IMR-90 (cell line): ENCODE measurements at regions not wholly inside any gene's neighbourhood (a gene's known extent, or its start where the extent isn't known, plus 50 kb on each side); places are given as distances from the start of the nearest gene placed in this dataset.

Experiments
- ATAC-seq: fragments of 200-7000 bp; cut with Tn5 transposase; 2 replicates; pipeline ENCODE4 v1.9.1; 2020; ENCODE audit warnings: low read depth, mild to moderate bottlenecking, moderate library complexity
- BruUV-seq: library from RNA; stranded (reverse); fragments of 400-500 nt; replicated peaks from 2 replicates; lab custom pipeline; 2021; lab: Mats Ljungman, UMichigan
- CTCF ChIA-PET: fragments of 300-600 bp; formaldehyde crosslinking; extraction: SDS; loops from one replicate; lab custom pipeline; 2021; ENCODE audit warnings: antibody characterized with exemption; lab: Yijun Ruan, JAX
- POLR2A ChIA-PET: fragments of 300-600 bp; sonication (Branson Sonifier 250); formaldehyde crosslinking; loops from one replicate; lab custom pipeline; 2022; ENCODE audit warnings: antibody characterized with exemption; ENCODE audit not compliant: unreplicated experiment; lab: Charles Lee
- DNase-seq: peaks from one replicate; pipeline ENCODE4 v3.0.0; 2013
- H2AFZ ChIP-seq: replicated peaks from 2 replicates; pipeline ENCODE3; 2013; ENCODE audit warnings: low read length, mild to moderate bottlenecking; ENCODE audit not compliant: poor library complexity
- H2AK5ac ChIP-seq: 2 replicates; pipeline ENCODE4 v1.6.1; 2013; ENCODE audit warnings: low read depth, low read length, inconsistent platforms
- H2AK9ac ChIP-seq: replicated peaks from 2 replicates; pipeline ENCODE3; 2013; ENCODE audit warnings: mild to moderate bottlenecking, low read depth, low read length, moderate library complexity; ENCODE audit not compliant: poor library complexity
- H2BK120ac ChIP-seq: 2 replicates; pipeline ENCODE4 v1.6.1; 2013; ENCODE audit warnings: low read depth, low read length, inconsistent platforms
- H2BK15ac ChIP-seq: 3 replicates; pipeline ENCODE4 v1.6.1; 2013; ENCODE audit warnings: low read depth, low read length, inconsistent platforms
- H2BK20ac ChIP-seq: 2 replicates; pipeline ENCODE4 v1.6.1; 2013; ENCODE audit warnings: low read depth, mild to moderate bottlenecking, inconsistent platforms, low read length, moderate library complexity
- H2BK5ac ChIP-seq: 2 replicates; pipeline ENCODE4 v1.6.1; 2013; ENCODE audit warnings: mild to moderate bottlenecking, low read depth, low read length, inconsistent platforms; ENCODE audit not compliant: poor library complexity, severe bottlenecking
- H3K14ac ChIP-seq: replicated peaks from 2 replicates; pipeline ENCODE4 v1.6.1; 2013; ENCODE audit warnings: low read depth, low read length, inconsistent platforms
- H3K18ac ChIP-seq: 2 replicates; pipeline ENCODE4 v1.6.1; 2013; ENCODE audit warnings: low read depth, low read length, control low read depth
- H3K23ac ChIP-seq: 2 replicates; pipeline ENCODE4 v1.6.1; 2013; ENCODE audit warnings: low read depth, low read length, inconsistent platforms
- H3K27ac ChIP-seq: 2 replicates; pipeline ENCODE4 v1.5.1; 2013; ENCODE audit warnings: mild to moderate bottlenecking, control low read depth, low read length; ENCODE audit not compliant: insufficient read depth
- H3K27me3 ChIP-seq: 2 replicates; pipeline ENCODE4 v1.6.1; 2013; ENCODE audit warnings: low read length; ENCODE audit not compliant: control insufficient read depth, insufficient read depth
- H3K36me3 ChIP-seq: 2 replicates; pipeline ENCODE4 v1.6.1; 2013; ENCODE audit warnings: low read length, mixed read lengths; ENCODE audit not compliant: control insufficient read depth, insufficient read depth
- H3K4ac ChIP-seq: 2 replicates; pipeline ENCODE4 v1.6.1; 2013; ENCODE audit warnings: low read depth, low read length, inconsistent platforms
- H3K4me1 ChIP-seq: 2 replicates; pipeline ENCODE4 v1.6.1; 2013; ENCODE audit warnings: low read length, mixed read lengths; ENCODE audit not compliant: control insufficient read depth, insufficient read depth
- H3K4me2 ChIP-seq: 2 replicates; pipeline ENCODE4 v1.6.1; 2013; ENCODE audit warnings: low read depth, mild to moderate bottlenecking, control low read depth, low read length, moderate library complexity
- H3K4me3 ChIP-seq: 2 replicates; pipeline ENCODE4 v1.5.1; 2013; ENCODE audit warnings: low read depth, mild to moderate bottlenecking, control low read depth, low read length, moderate library complexity; ENCODE audit not compliant: insufficient read depth
- H3K56ac ChIP-seq: 2 replicates; pipeline ENCODE4 v1.6.1; 2013; ENCODE audit warnings: low read length, inconsistent platforms; ENCODE audit not compliant: insufficient read depth; ENCODE audit errors: extremely low read depth
- H3K79me1 ChIP-seq, 2 experiments: 2 replicates each; pipeline ENCODE4 v1.6.1; 2013; ENCODE audit warnings: low read length in 2 of 2, inconsistent platforms in 1 of 2, low read depth in 1 of 2
- H3K9ac ChIP-seq: 2 replicates; pipeline ENCODE4 v1.6.1; 2013; ENCODE audit warnings: low read depth, low read length, control low read depth
- H3K9me1 ChIP-seq: 2 replicates; pipeline ENCODE4 v1.6.1; 2013; ENCODE audit warnings: low read length, inconsistent platforms; ENCODE audit not compliant: insufficient read depth
- H3K9me3 ChIP-seq: 2 replicates; pipeline ENCODE4 v1.6.1; 2013; ENCODE audit warnings: low read length; ENCODE audit not compliant: control insufficient read depth, insufficient read depth
- H4K20me1 ChIP-seq: 2 replicates; pipeline ENCODE4 v1.6.1; 2013; ENCODE audit warnings: low read length, inconsistent platforms; ENCODE audit not compliant: insufficient read depth
- H4K5ac ChIP-seq: 2 replicates; pipeline ENCODE4 v1.6.1; 2013; ENCODE audit warnings: mild to moderate bottlenecking, low read depth, low read length, control low read depth
- H4K8ac ChIP-seq, 2 experiments: 2 replicates each; pipeline ENCODE4 v1.6.1; 2013; ENCODE audit warnings: low read depth in 2 of 2, low read length in 2 of 2, control low read depth in 1 of 2, inconsistent platforms in 1 of 2
- H4K91ac ChIP-seq: 2 replicates; pipeline ENCODE4 v1.6.1; 2013; ENCODE audit warnings: low read depth, low read length, inconsistent platforms; ENCODE audit not compliant: insufficient read depth
- BHLHE40 ChIP-seq: fragments of 150-350 bp; IDR thresholded peaks from 2 replicates; pipeline ENCODE4 v1.6.1; 2016; ENCODE audit warnings: mild to moderate bottlenecking, low read depth, low read length
- CEBPB ChIP-seq: IDR thresholded peaks from 2 replicates; pipeline ENCODE4 v1.6.1; 2012; ENCODE audit warnings: low read depth, low read length, improper control_type of control experiment
- FOS ChIP-seq: fragments of 150-350 bp; IDR thresholded peaks from 2 replicates; pipeline ENCODE4 v1.6.1; 2016; ENCODE audit warnings: low read depth, low read length
- MAZ ChIP-seq: IDR thresholded peaks from 2 replicates; pipeline ENCODE4 v1.6.1; 2012; ENCODE audit warnings: low read depth, mild to moderate bottlenecking, low read length, improper control_type of control experiment, moderate library complexity, borderline replicate concordance
- MXI1 ChIP-seq: IDR thresholded peaks from 2 replicates; pipeline ENCODE4 v1.6.1; 2012; ENCODE audit warnings: low read depth, mild to moderate bottlenecking, low read length, moderate library complexity, borderline replicate concordance
- POLR2A ChIP-seq: IDR thresholded peaks from 2 replicates; pipeline ENCODE4 v1.6.1; 2012; ENCODE audit warnings: mild to moderate bottlenecking, low read depth, low read length
- RCOR1 ChIP-seq: IDR thresholded peaks from 2 replicates; pipeline ENCODE4 v1.6.1; 2012; ENCODE audit warnings: mild to moderate bottlenecking, low read length, improper control_type of control experiment; ENCODE audit not compliant: insufficient replicate concordance
- RFX5 ChIP-seq: IDR thresholded peaks from 2 replicates; pipeline ENCODE4 v1.8.0; 2012; ENCODE audit warnings: low read depth, mild to moderate bottlenecking, low read length, moderate library complexity
- WGBS, 2 experiments: methylation state at CpG; one replicate each; pipeline versions ENCODE4 v1.1.5 to v1.1.7; 2013; ENCODE audit warnings: missing lambda C conversion rate in 2 of 2; ENCODE audit not compliant: insufficient read length in 1 of 2; ENCODE audit errors: extremely low coverage in 2 of 2; 5-methylcytosine and 5-hydroxymethylcytosine counted together
- dilution Hi-C: fragments of 300-500 bp; cut with HindIII; formaldehyde crosslinking; loops from one replicate; pipeline ENCODE4 v1.14.3; 2018; ENCODE audit warnings: low sequenced_read_pairs; ENCODE audit not compliant: unreplicated experiment
- in situ Hi-C: fragments of 300-500 bp; cut with MboI; formaldehyde crosslinking; loops from 3 replicates; pipeline ENCODE4 v1.14.3; 2019; ENCODE audit warnings: low sequenced_read_pairs, inconsistent platforms, mixed read lengths
- intact Hi-C: fragments of 100-400 bp; cut with micrococcal nuclease; formaldehyde crosslinking; loops from 2 replicates; pipeline ENCODE4 v1.10.0; 2022
- TF ChIP-seq, protein P1 (sequence below): conservative IDR thresholded peaks from 2 replicates; pipeline ENCODE4 v1.5.1; 2012; ENCODE audit warnings: mild to moderate bottlenecking, low read depth, low read length, improper control_type of control experiment

DNA sequence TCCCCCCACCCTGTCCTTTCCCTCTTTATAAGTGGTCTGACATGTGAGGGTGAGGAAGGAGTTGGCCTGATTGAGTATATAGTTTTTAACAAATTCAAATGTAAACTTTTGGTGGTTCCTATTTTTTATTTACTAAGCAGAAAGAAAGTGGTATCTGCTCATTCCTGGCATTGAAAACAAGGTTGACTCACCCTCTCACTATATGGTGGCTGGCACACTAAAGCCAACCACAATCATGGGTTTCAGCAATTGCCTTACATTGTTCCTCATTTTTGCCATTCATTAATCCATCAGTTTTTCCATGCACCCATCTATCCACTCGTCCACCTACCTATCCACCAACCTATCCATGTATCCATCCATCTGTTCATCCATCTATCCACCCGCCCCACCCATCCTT lies 75.4 kb upstream of the IGFBP5 start:
- Histone ChIP-seq H3K4ac (no peak overlapping the region), H2AFZ (no peak overlapping the region), H3K23ac (no peak overlapping the region; the same call in 1 of the 2 replicates), H4K91ac (no peak overlapping the region), H4K8ac (no peak overlapping the region), H3K9me1 (peaks cover 10% of the 10 kb centered on the region), H3K4me3 (no peak overlapping the region), H3K4me2 (no peak overlapping the region), H2BK20ac (no peak overlapping the region), H2AK5ac (no peak overlapping the region), H3K9me3 (no peaks in the 10 kb centered on the region), H2BK15ac (no peak overlapping the region), H3K27me3 (no peaks in the 10 kb centered on the region), H3K9ac (no peak overlapping the region), H3K14ac (no peak overlapping the region), H2BK120ac (no peak overlapping the region), H2AK9ac (no peak overlapping the region), H3K79me1 (no peaks in the 10 kb centered on the region), H4K20me1 (no peaks in the 10 kb centered on the region), H3K56ac (no peak overlapping the region), H3K27ac (no peak overlapping the region), H3K4me1 (peaks cover 14% of the 10 kb centered on the region), H2BK5ac (no peak overlapping the region), H4K5ac (no peak overlapping the region), H3K18ac (no peak overlapping the region), H3K36me3 (no peaks in the 10 kb centered on the region)
- CTCF ChIA-PET: no interaction called here
- no peak for DNase-seq
- intact Hi-C loops: no loop called here
- no TSS peak for BruUV-seq
- dilution Hi-C loops: no loop called here
- in situ Hi-C loops: no loop called here
- POLR2A ChIA-PET: interaction anchor here (0.6 kb wide), 1 partner anchor 80 kb away, joined by 10 read pairs; no protein-coding TSS in a partner anchor
- no CpG with 5 or more reads among the region's 2 CpGs for WGBS, 2 experiments
- ATAC-seq: no peak
- TF ChIP-seq BHLHE40: no peak
- TF ChIP-seq POLR2A: no peak
- TF ChIP-seq, protein P1, sequence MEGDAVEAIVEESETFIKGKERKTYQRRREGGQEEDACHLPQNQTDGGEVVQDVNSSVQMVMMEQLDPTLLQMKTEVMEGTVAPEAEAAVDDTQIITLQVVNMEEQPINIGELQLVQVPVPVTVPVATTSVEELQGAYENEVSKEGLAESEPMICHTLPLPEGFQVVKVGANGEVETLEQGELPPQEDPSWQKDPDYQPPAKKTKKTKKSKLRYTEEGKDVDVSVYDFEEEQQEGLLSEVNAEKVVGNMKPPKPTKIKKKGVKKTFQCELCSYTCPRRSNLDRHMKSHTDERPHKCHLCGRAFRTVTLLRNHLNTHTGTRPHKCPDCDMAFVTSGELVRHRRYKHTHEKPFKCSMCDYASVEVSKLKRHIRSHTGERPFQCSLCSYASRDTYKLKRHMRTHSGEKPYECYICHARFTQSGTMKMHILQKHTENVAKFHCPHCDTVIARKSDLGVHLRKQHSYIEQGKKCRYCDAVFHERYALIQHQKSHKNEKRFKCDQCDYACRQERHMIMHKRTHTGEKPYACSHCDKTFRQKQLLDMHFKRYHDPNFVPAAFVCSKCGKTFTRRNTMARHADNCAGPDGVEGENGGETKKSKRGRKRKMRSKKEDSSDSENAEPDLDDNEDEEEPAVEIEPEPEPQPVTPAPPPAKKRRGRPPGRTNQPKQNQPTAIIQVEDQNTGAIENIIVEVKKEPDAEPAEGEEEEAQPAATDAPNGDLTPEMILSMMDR: no peak
- TF ChIP-seq MAZ: no peak
- no peak for TF ChIP-seq CEBPB
- TF ChIP-seq FOS: no peak
- no peak for TF ChIP-seq RCOR1
- no peak for TF ChIP-seq RFX5
- TF ChIP-seq MXI1: no peak
